Kidney epithelial cell (primary cell): ENCODE measurements at regions not wholly inside any gene's neighbourhood (a gene's known extent, or its start where the extent isn't known, plus 50 kb on each side); places are given as distances from the start of the nearest gene placed in this dataset.

Experiments
- DNase-seq: peaks from one replicate; pipeline ENCODE4 v3.0.0-alpha.2; 2010; ENCODE audit warnings: low read depth
- H3K27me3 ChIP-seq: 2 replicates; pipeline ENCODE4 v1.6.0; 2011; ENCODE audit warnings: low read length; ENCODE audit not compliant: control insufficient read depth, insufficient read depth
- H3K36me3 ChIP-seq: 2 replicates; pipeline ENCODE4 v1.5.1; 2011; ENCODE audit warnings: low read length; ENCODE audit not compliant: control insufficient read depth, insufficient read depth
- H3K4me3 ChIP-seq: 2 replicates; pipeline ENCODE4 v1.5.1; 2011; ENCODE audit warnings: low read depth, mild to moderate bottlenecking, control low read depth, low read length
- TF ChIP-seq, protein P1 (sequence below): IDR thresholded peaks from 2 replicates; pipeline ENCODE4 v1.5.1; 2011; ENCODE audit warnings: mild to moderate bottlenecking, moderate library complexity, low read length, control low read depth, inconsistent platforms; ENCODE audit not compliant: insufficient read depth, poor library complexity, severe bottlenecking

DNA sequence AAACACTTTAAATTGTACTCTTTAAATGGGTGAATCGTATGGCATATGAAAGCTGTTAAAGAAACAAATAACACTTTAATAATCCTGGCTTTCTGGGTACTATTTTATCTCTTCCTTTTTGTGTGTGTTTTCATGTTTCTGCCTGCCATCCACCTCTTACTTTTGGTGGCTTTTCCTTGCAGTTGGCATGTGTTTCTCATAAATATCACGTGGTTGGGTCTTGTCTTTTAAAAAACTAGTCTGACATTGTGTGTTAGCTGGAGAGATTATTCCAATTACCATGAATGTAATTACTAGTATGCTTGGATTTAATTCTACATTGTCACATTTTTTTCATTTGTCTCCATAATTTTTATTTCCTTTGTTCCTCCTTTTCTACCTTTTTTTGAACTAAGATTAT lies 262.9 kb upstream of the B3GAT1 start:
- Histone ChIP-seq H3K36me3 (no peaks in the 10 kb centered on the region), H3K27me3 (peaks cover 6% of the 10 kb centered on the region), H3K4me3 (no peak overlapping the region)
- TF ChIP-seq, protein P1, sequence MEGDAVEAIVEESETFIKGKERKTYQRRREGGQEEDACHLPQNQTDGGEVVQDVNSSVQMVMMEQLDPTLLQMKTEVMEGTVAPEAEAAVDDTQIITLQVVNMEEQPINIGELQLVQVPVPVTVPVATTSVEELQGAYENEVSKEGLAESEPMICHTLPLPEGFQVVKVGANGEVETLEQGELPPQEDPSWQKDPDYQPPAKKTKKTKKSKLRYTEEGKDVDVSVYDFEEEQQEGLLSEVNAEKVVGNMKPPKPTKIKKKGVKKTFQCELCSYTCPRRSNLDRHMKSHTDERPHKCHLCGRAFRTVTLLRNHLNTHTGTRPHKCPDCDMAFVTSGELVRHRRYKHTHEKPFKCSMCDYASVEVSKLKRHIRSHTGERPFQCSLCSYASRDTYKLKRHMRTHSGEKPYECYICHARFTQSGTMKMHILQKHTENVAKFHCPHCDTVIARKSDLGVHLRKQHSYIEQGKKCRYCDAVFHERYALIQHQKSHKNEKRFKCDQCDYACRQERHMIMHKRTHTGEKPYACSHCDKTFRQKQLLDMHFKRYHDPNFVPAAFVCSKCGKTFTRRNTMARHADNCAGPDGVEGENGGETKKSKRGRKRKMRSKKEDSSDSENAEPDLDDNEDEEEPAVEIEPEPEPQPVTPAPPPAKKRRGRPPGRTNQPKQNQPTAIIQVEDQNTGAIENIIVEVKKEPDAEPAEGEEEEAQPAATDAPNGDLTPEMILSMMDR = no peak
- no peak for DNase-seq

DNA sequence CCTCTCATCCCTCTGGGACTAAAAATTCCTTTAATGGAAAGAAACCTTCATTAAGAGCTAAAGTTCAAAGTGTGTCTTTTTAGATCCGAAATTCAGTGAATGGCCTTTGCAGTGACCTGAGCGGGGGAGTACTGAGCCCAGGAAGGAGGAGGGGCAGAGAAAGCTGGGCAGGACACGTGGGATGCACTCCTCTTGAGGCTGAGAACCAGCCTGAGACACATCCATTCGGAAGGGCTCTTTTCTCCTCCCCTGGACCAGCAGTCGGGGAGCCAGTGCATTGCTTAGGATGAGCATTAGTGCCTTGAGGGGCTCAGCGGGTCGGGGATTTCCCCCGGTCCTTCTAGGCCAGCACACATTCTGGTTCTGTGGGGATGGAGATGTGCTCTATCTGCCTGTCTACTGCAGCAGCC lies 258.9 kb upstream of the B3GAT1 start:
- TF ChIP-seq, protein P1 = no peak
- no peak overlapping the region for H3K4me3 ChIP-seq
- DNase-seq = no peak
- H3K36me3 ChIP-seq = no peaks in the 10 kb centered on the region
- H3K27me3 ChIP-seq = peaks cover 6% of the 10 kb centered on the region

DNA sequence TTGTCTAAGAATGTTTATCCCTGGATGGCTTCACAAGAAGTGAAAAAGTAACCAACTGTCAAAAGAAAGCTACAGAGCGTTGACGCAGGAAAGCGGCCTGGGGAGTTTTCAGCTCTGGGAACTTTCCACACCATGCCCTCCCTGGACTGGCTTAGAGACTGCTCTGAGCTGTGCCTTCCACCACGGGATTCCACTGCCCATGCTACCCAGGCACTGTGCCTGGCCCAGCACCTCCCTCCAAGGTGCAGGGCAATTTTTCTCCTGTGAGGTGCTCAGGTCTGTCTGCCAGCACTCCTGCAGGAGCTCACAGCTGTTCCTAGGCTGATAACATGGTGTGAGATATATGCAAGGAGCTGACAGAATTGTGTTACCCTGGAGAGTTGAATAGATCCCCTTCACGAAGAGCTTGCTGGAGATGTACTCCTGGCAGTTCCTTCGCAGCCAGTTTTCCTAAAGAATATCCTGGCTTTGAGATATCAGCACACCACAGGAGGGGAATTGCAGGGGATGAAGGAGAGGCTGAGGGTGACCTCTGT lies 258.3 kb upstream of the B3GAT1 start:
- Histone ChIP-seq H3K27me3 (peaks cover 6% of the 10 kb centered on the region), H3K36me3 (no peaks in the 10 kb centered on the region), H3K4me3 (no peak overlapping the region)
- DNase-seq = no peak
- TF ChIP-seq, protein P1 = no peak

DNA sequence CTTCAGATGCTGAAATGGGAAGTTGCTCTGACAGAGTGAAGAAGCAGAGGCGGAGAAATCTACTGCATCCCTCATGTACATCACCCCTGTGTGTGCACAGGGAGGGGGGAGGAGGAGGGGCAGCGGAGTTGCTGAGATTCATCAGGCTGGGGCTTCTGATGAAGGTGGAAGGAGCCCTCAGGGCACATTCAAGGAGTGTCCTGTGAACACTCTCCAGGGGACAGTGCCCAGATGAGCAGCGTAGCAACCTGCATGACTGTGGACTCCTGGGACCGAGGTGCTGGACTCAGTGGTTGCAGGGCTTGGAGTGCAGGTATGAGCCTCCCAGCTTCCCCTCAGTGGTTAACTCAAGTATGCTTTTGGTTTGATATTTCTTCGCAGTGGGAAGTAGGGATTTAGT lies 257.8 kb upstream of the B3GAT1 start:
- no peak for DNase-seq
- no peak overlapping the region for H3K4me3 ChIP-seq
- H3K36me3 ChIP-seq = no peaks in the 10 kb centered on the region
- peaks cover 6% of the 10 kb centered on the region for H3K27me3 ChIP-seq
- TF ChIP-seq, protein P1 = no peak

DNA sequence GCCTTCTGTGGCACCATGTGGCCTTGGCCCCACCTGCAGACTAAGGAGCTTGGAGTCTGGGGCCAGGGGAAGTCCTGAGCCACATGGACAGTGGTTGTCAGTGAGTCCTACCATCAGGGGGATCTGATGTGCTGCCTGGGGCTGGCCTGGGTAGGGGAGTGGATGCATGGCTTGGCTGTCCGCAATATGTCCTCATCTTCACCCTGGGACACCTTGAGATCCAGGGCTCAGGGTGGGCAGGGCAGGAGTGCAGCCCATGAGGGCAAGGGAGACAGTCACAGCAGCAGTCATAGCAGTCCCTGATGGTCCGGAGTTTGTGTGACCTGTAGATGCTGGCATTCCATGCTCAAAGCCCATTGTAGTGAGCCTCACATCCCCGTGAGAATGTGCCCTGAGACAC lies 256.8 kb upstream of the B3GAT1 start:
- TF ChIP-seq, protein P1 = no peak
- H3K4me3 ChIP-seq = no peak overlapping the region
- DNase-seq = no peak
- peaks cover 6% of the 10 kb centered on the region for H3K27me3 ChIP-seq
- no peaks in the 10 kb centered on the region for H3K36me3 ChIP-seq

DNA sequence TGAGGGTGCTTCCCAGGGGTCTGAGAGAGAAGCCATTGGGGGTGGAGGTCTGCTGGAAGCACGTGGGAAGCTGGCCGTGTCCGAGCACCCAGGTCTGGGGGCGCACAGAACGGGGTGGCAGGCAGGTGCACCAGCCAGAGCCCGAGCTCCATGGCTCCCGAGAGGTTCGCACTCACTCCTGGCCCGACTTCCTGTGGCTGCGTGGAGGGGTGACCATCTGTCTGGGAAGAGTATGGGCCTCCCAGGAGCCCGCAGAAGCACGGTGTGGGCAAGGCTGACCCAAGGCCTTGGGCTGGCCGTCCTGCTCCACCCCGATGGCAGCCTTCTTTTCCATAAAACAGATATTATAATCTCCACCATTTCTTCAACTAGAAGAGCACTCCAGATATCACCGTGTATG lies 256.0 kb upstream of the B3GAT1 start:
- H3K36me3 ChIP-seq = no peaks in the 10 kb centered on the region
- no peak overlapping the region for H3K4me3 ChIP-seq
- no peak for DNase-seq
- peaks cover 6% of the 10 kb centered on the region for H3K27me3 ChIP-seq
- TF ChIP-seq, protein P1 = no peak
